ENCODE measurements at regions not wholly inside any gene's neighbourhood (a gene's known extent, or its start where the extent isn't known, plus 50 kb on each side); places are given as distances from the start of the nearest gene placed in this dataset.

DNA sequence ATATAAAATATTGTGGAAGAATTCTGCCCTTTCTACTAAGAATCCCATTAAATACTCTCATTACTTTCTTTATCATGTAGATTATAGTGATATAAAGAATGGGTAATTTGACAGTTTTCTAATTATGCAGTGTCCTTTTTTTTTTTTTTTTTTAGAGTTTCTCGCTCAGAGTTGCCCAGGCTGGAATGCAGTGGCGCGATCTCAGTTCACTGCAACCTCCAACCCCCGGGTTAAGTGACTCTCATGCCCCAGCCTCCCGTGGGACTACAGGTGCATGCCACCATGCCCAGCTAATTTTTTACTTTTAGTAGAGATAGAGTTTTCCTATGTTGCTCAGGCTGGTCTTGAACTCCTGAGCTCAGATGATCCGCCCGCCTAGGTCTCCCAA is 1143.4 kb upstream of the SORCS1 start:
- ChIA-PET CTCF (no interaction called here), POLR2A (no interaction called here)
- no peaks in the 10 kb centered on the region for H3K27me3 ChIP-seq (ENCODE audit: control insufficient read depth, insufficient read depth, low read length)
- TF ChIP-seq CTCF (IDR thresholded peaks at IDR 0.05; ENCODE audit: low read depth, low read length) = no peak
- H3K9me3 ChIP-seq (ENCODE audit: control insufficient read depth, insufficient read depth, low read length) = peaks cover 5% of the 10 kb centered on the region; the same call in 1 of the 2 replicates
- no peak overlapping the region for H3K4me3 ChIP-seq (ENCODE audit: low read depth, low read length)
- H3K27ac ChIP-seq (ENCODE audit: low read depth, low read length) = no peak overlapping the region
- no peak for DNase-seq (ENCODE audit: low read depth, low spot score)

DNA sequence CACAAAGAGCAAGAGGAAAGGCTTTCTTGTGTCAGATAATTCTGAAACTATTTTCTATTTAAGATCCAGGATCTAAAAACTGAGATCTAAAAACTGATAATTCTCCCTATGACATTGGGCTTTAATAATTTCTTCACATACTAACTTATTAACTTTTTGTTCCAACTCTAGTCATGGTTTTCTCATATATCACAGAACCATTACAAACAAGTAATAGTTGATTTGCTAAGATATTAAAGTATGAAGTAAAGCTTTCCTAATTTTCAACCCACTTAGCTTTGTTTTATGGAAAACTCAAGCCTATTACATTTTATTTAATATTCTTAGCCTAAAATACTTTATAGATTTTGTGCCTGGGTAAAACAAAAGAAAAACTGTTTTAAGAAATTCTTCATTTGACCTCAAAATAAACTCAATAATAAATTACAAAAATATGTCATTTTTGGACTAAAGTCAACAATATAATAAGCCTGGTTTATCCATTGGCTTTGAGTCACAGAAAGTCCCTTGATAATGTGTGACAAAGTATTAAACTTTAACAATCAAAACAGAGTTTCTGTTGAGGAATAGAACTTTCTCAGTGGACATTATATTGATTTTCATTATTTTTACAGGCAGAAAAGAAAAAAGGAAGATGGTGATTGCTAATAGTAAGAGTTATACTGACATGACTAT is 1142.9 kb upstream of the SORCS1 start:
- TF ChIP-seq CTCF (IDR thresholded peaks at IDR 0.05; ENCODE audit: low read depth, low read length) = no peak
- Histone ChIP-seq H3K4me3 (ENCODE audit: low read depth, low read length) (no peak overlapping the region), H3K9me3 (ENCODE audit: control insufficient read depth, insufficient read depth, low read length) (peaks cover 5% of the 10 kb centered on the region; the same call in 1 of the 2 replicates), H3K27ac (ENCODE audit: low read depth, low read length) (no peak overlapping the region), H3K27me3 (ENCODE audit: control insufficient read depth, insufficient read depth, low read length) (no peaks in the 10 kb centered on the region)
- ChIA-PET CTCF (no interaction called here), POLR2A (no interaction called here)
- DNase-seq (ENCODE audit: low read depth, low spot score) = no peak

- no peak overlapping the region for H3K27ac ChIP-seq (ENCODE audit: low read depth, low read length)
- peaks cover 5% of the 10 kb centered on the region; the same call in 1 of the 2 replicates for H3K9me3 ChIP-seq (ENCODE audit: control insufficient read depth, insufficient read depth, low read length)
- ChIA-PET CTCF (no interaction called here), POLR2A (no interaction called here)
- H3K4me3 ChIP-seq (ENCODE audit: low read depth, low read length) = no peak overlapping the region
- H3K27me3 ChIP-seq (ENCODE audit: control insufficient read depth, insufficient read depth, low read length) = no peaks in the 10 kb centered on the region
- DNase-seq (ENCODE audit: low read depth, low spot score) = no peak
- no peak for TF ChIP-seq CTCF (IDR thresholded peaks at IDR 0.05; ENCODE audit: low read depth, low read length)
These were observed 1138.6 kb upstream of the SORCS1 start for GRCh38 chr10:108303149-108303548.

- Histone ChIP-seq H3K27me3 (ENCODE audit: control insufficient read depth, insufficient read depth, low read length) (no peaks in the 10 kb centered on the region), H3K9me3 (ENCODE audit: control insufficient read depth, insufficient read depth, low read length) (0 out of 2 replicates have a peak, but pooled peaks cover 3% of the 10 kb centered on the region), H3K4me3 (ENCODE audit: low read depth, low read length) (no peak overlapping the region), H3K27ac (ENCODE audit: low read depth, low read length) (no peak overlapping the region)
- POLR2A ChIA-PET = no interaction called here
- CTCF ChIA-PET = no interaction called here
- TF ChIP-seq CTCF (IDR thresholded peaks at IDR 0.05; ENCODE audit: low read depth, low read length) = no peak
- DNase-seq (ENCODE audit: low read depth, low spot score) = no peak
These were observed 1136.5 kb upstream of the SORCS1 start for GRCh38 chr10:108301002-108301401.

GRCh38 chr10:108290823-108291222 is 1126.3 kb upstream of the SORCS1 start:
- Histone ChIP-seq H3K4me3 (ENCODE audit: low read depth, low read length) (no peak overlapping the region), H3K27ac (ENCODE audit: low read depth, low read length) (no peak overlapping the region), H3K27me3 (ENCODE audit: control insufficient read depth, insufficient read depth, low read length) (no peaks in the 10 kb centered on the region), H3K9me3 (ENCODE audit: control insufficient read depth, insufficient read depth, low read length) (peaks cover 4% of the 10 kb centered on the region; the same call in 1 of the 2 replicates)
- DNase-seq (ENCODE audit: low read depth, low spot score) = no peak
- TF ChIP-seq CTCF (IDR thresholded peaks at IDR 0.05; ENCODE audit: low read depth, low read length) = no peak
- ChIA-PET POLR2A (no interaction called here), CTCF (no interaction called here)
